ENCODE measurements at regions not wholly inside any gene's neighbourhood (a gene's known extent, or its start where the extent isn't known, plus 50 kb on each side); places are given as distances from the start of the nearest gene placed in this dataset.
A peak's percentile ranks its signal among the peaks of the same experiment; 100 is the strongest.

- no peak for TF ChIP-seq POLR2AphosphoS5 (IDR thresholded peaks at IDR 0.05; ENCODE audit: low read depth, low read length)
- no peak for TF ChIP-seq TCF12 (IDR thresholded peaks at IDR 0.05; ENCODE audit: low read depth, low read length)
- no peak for TF ChIP-seq SIRT6 (IDR thresholded peaks at IDR 0.05; ENCODE audit: low read length)
- TF ChIP-seq JUND (IDR thresholded peaks at IDR 0.05; ENCODE audit: low read length) = peak; percentile 83
- H3K18ac ChIP-seq (ENCODE audit: extremely low read depth, low read length) = no peak overlapping the region
- no peak overlapping the region for H3K4me2 ChIP-seq (ENCODE audit: insufficient read depth in 1 of 2, low read depth in 2 of 2, low read length in 2 of 2)
- H4K8ac ChIP-seq (ENCODE audit: extremely low read depth, insufficient read depth, low read length) = no peak overlapping the region
- WGBS, 2 experiments (ENCODE audit: extremely low coverage in 1 of 2, insufficient coverage in 1 of 2, insufficient read length in 1 of 2, insufficient replicate concordance in 2 of 2, low coverage in 1 of 2, low lambda C conversion rate in 2 of 2, missing lambda C conversion rate in 1 of 2) = 69% methylated on average over 4 of the region's 4 CpGs; no CpG with 5 or more reads in 1 of the 2 experiments
- no peak overlapping the region for H4K5ac ChIP-seq (ENCODE audit: insufficient read length, low read depth, low read length)
- DNase-seq (ENCODE audit: low read depth in 1 of 2, low spot score in 2 of 2) (no peak), FAIRE-seq (no peak)
- no peaks in the 10 kb centered on the region for H3K9me3 ChIP-seq (ENCODE audit: insufficient read depth in 2 of 2, low read depth in 1 of 2, low read length in 1 of 2)
- no peak overlapping the region for H3K27ac ChIP-seq (ENCODE audit: low read depth, low read length)
- H3K79me2 ChIP-seq (ENCODE audit: control insufficient read depth in 1 of 2, insufficient read depth in 2 of 2, low read length in 2 of 2) = 0 out of 4 replicates have a peak, but pooled peaks cover 0 to 9% of the 10 kb centered on the region in 2 experiments
- H2BK15ac ChIP-seq (ENCODE audit: low read length) = no peak overlapping the region
- H3K9ac ChIP-seq (replicated peaks in 1 of 4; ENCODE audit: extremely low read depth in 1 of 4, low read depth in 3 of 4, low read length in 3 of 4) = no peak overlapping the region
- no peak overlapping the region for H3K4ac ChIP-seq (replicated peaks; ENCODE audit: insufficient read length, low read depth, low read length)
- peaks cover 3% of the 10 kb centered on the region for H3K79me1 ChIP-seq (ENCODE audit: low read depth, low read length)
- no peak overlapping the region for H3K4me3 ChIP-seq (ENCODE audit: extremely low read depth in 1 of 4, insufficient read depth in 2 of 4, low read depth in 3 of 4, low read length in 4 of 4)
- no peaks in the 10 kb centered on the region for H3K27me3 ChIP-seq (replicated peaks in 1 of 4; ENCODE audit: control insufficient read depth in 3 of 4, extremely low read depth in 1 of 4, insufficient read depth in 3 of 4, low read length in 3 of 4)
- no peak overlapping the region for H2BK20ac ChIP-seq (ENCODE audit: low read length)
- no peak overlapping the region for H4K91ac ChIP-seq (replicated peaks; ENCODE audit: insufficient read length, low read length)
- no peak overlapping the region for H3K23ac ChIP-seq (ENCODE audit: insufficient read length)
- no peak overlapping the region for H2BK120ac ChIP-seq (replicated peaks; ENCODE audit: low read depth, low read length)
- no peak overlapping the region for H2AK5ac ChIP-seq (ENCODE audit: low read depth, low read length)
- H3K4me1 ChIP-seq (replicated peaks in 1 of 4; ENCODE audit: control insufficient read depth in 3 of 4, insufficient read depth in 4 of 4, low read length in 3 of 4) = peaks cover 2 to 3% (median 3%) of the 10 kb centered on the region in 4 experiments; a peak in 5 of 7 replicates
- no peak overlapping the region for H2AFZ ChIP-seq (ENCODE audit: low read length)
- no peak overlapping the region for H3K56ac ChIP-seq (replicated peaks; ENCODE audit: insufficient read length, low read depth, low read length)
- no peak overlapping the region for H2BK12ac ChIP-seq (ENCODE audit: low read depth, low read length)
- ChIA-PET POLR2A (ENCODE audit: partially characterized antibody) (interaction anchor here (0.6 to 1.7 kb wide), 3 partner anchors 12 to 174 kb away, joined by 3 read pairs; no protein-coding TSS in a partner anchor), CTCF (ENCODE audit: partially characterized antibody) (interaction anchor here (0.6 to 1.4 kb wide), 6 partner anchors 29 to 958 kb away, joined by 3 to 4 read pairs (median 3); a partner anchor contains a TSS)
- H3K23me2 ChIP-seq (ENCODE audit: low read depth, low read length) = no peaks in the 10 kb centered on the region; the same call in 1 of the 2 replicates
- no peak overlapping the region for H2BK5ac ChIP-seq (ENCODE audit: low read depth, low read length)
- H4K20me1 ChIP-seq (replicated peaks in 1 of 2; ENCODE audit: control insufficient read depth in 1 of 2, insufficient read depth in 2 of 2, low read length in 2 of 2) = peaks cover 0 to 5% of the 10 kb centered on the region in 2 experiments
- no peak overlapping the region for H3K14ac ChIP-seq (ENCODE audit: insufficient read length)
- H3K36me3 ChIP-seq (ENCODE audit: control insufficient read depth in 2 of 4, insufficient read depth in 4 of 4, low read length in 3 of 4) = peaks cover 0 to 5% (median 0%) of the 10 kb centered on the region in 4 experiments; a peak in 1 of 8 replicates
These were observed 146.1 kb downstream of the HAUS1 start for GRCh38 chr18:46250084-46250811.

Measured in H1 (cell line).